ENCODE measurements at regions not wholly inside any gene's neighbourhood (a gene's known extent, or its start where the extent isn't known, plus 50 kb on each side); places are given as distances from the start of the nearest gene placed in this dataset.
"Not testable (repeated sequence)": the region's sequence is repeated elsewhere in the genome, so short reads cannot be mapped to it uniquely, and the experiment has no call there.

DNA sequence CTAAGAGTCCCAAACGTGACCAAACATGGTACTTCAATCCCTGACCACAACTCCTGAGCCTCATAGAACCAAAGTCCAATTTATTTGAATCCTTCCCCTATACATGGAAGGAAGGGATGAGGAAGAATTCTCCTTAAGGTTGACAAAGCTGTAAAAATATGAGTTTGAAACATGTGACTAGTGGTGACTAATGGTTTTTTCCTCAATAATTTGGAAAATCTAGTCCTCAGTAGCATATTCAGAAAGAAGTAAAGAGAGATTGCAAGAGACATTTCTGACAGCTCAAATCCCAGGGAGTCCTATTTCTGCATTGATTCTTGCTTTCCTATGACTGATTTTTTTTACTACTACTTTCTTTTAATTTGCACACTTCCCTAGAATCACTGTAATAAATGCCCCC, 443.7 kb downstream of the FRK start:
- DNase-seq, result no peak

- no peak for DNase-seq
These were observed 447.2 kb downstream of the FRK start for GRCh38 chr6:115613488-115613887.

DNA sequence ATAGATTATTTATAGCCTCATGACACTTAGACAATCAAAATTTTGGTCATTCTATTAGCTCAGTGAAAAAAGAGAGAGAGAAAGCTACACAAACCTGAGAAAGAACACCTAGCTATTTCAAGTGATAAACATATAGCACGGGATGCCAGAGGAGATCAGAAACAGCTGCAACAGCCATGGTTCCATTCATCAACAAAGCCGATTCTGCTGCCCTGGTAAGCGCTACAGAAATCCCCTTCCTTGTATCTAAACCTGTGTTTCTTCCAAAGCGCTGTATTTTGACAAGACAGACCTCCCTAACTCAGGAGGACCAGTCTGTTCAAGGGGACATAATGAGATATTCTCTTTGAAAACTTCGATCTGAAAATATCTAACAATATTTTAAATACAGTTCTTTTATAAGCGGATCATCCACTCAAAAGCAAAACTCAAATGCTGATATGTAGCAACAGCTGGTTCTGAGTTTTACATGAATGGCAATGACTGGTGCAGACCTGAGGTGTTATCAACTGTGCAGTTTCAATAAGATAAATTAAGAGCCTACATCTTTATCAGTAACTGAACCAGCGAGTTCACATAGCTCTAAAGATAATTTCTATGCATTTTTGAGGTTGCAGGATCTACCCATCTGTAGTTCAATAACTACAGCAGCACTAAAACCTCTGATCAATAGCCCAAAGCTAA, 447.8 kb downstream of the FRK start:
- DNase-seq, result no peak

- DNase-seq, result no peak
These were observed 448.5 kb downstream of the FRK start for GRCh38 chr6:115612216-115612615.

DNA sequence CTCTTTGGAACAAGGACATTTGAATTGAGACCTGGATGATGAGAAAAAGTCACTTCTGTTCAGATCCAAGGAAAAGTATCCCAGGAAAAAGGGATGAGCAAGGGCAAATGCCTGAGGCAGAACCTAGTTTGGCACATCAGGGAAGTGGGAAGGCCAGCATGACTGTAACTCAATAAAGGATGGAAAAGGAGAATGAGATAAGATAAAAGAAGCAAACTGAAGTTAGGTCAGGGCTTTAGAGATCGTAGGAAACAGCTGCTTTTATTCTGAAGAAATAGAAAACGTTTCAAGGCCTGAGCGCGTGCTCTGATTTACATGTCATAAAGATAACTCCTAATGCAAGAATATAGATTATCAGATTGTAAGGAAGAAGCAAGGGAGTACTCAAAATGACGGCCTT, 450.0 kb downstream of the FRK start:
- no peak for DNase-seq

- no peak for DNase-seq
These were observed 451.6 kb downstream of the FRK start for GRCh38 chr6:115609111-115609510.

- no peak for DNase-seq
These were observed 458.2 kb downstream of the FRK start for GRCh38 chr6:115602466-115602865.

DNA sequence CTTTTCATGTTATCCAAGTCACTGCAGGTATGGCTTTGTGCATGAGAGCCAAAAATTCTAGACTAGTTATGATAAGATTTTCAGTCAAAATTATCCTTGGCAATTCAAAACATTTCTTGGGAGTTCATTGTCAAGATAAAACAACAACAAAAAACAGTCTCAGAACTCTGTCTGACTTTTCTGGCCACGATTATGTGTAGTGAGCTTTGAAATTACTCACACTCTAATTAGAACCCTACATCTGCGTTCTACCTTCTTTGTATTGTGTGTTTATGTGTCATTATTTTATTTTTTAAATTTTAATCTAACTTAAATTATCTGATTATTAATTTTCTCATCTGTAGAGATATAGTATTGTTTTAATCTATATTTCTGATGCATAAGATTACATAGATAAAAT, 459.2 kb downstream of the FRK start:
- DNase-seq, result no peak

DNA sequence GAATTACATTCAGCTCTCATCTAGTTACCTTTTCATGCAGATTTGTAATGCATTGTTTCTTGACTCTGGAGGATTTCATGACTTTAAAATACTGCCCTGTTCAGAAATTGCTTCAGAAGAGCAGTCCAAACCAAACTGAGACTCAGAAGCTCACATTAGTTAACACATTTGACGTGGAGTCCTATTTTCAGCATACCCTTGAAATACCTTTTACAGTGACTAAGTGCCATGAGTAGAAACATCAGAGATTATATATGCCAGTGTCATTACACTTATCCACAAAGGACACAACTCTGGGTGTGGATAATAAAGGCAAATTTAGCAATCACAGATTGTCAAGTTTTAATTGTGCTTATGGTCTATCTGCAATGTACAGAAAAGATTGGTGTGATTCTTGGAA, 459.6 kb downstream of the FRK start:
- no peak for DNase-seq

- no peak for DNase-seq
These were observed 465.8 kb downstream of the FRK start for GRCh38 chr6:115594891-115595290.

DNA sequence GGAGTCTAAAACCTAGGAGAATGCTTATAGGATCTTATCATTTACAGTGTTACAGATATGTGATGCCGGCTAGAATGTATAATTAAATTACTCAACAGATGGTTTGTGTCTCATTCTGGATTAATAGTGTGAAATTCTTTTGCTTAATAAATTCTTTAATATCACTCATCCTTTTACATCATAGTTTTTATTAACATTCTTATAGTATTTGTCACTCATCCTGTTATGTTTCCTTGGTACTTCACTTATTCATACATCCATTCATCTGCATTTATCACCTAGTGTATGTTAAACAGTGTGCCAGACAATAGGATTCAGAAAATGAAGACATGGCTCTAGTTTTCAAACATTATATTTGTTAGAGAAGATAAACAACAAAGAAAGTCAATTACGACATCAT, 468.7 kb downstream of the FRK start:
- DNase-seq, result no peak

GRCh38 chr6:115589072-115589471, 471.6 kb downstream of the FRK start:
- not testable (repeated sequence) for DNase-seq

DNA sequence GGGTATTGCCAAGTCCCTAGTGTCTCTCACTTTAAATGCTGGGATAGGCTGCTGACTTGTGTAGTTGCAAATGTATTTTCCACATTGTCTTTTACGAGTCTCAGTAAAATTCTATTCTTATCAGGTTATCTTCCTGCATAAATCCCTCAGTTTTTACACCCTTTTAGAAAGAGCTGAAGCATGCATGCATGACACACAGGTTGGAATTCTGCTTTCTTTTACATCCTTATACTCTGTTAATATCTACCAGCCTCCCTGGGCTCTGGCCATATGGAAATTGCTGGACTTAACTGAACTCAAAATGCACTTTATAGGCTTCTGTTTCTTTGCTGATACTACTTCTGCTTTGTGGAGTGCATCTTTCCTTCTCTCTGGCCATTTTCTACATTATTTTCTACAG, 477.4 kb downstream of the FRK start:
- DNase-seq, result no peak

- no peak for DNase-seq
These were observed 478.3 kb downstream of the FRK start for GRCh38 chr6:115582386-115582785.

- not testable (repeated sequence) for DNase-seq
These were observed 481.1 kb downstream of the FRK start for GRCh38 chr6:115579565-115579964.

- DNase-seq, result no peak
These were observed 483.4 kb downstream of the FRK start for GRCh38 chr6:115577270-115577669.

GRCh38 chr6:115575285-115575684, 485.4 kb downstream of the FRK start:
- no peak for DNase-seq

DNA sequence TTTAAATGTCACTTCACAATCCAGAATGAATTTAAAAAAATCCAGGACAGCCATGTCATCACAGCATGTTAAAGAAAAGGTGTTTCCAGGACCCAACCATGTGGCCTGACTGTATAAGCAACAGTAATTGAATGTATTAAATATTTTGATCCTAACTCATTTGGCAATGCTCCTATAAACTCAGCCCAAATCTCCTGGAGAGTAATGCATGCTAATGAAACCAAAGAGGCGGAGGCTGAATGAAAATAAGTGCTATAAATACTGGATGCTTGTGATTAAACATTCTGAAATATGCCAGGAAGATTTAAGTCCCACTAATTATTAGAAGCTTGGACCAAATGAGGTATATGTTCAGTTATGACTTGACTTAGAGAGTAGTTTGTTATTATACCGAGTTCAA, 486.8 kb downstream of the FRK start:
- no peak for DNase-seq

DNA sequence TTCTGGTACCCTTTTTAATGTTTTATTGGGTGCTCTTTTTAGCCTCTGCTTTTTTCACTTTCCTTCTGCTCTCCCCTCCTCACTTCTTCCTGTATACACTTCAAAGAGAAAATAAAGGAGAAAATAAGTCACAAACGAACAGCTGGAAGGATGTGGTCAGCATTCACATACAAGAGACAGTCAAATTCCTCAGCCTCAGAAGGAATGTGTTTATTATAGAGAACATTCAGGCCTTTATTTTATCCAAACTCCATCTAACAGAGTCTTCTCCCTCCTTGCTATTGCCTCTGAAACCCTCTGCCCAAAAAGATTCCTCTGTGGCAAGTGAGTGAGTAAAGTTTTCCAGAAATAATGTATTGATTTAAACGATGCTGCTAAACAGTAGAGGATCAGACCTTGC, 490.4 kb downstream of the FRK start:
- no peak for DNase-seq

GRCh38 chr6:115554060-115554459, 506.6 kb downstream of the FRK start:
- DNase-seq, result no peak

GRCh38 chr6:115551527-115551926, 509.2 kb downstream of the FRK start:
- no peak for DNase-seq

DNA sequence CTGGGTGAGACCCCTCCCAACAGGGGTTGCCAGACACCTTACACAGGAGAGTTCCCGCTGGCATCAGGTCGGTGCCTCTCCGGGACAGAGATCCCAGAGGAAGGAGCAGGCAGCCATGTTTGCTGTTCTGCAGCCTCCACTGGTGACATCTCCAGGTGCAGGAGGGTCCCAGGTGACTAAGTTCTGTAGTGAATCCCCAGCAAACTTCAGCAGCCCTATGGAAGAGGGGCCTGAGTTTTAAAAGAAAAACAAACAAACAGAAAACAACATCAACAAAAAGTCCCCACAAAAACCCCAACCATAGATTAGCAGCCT, 515.1 kb downstream of the FRK start:
- no peak for DNase-seq

DNA sequence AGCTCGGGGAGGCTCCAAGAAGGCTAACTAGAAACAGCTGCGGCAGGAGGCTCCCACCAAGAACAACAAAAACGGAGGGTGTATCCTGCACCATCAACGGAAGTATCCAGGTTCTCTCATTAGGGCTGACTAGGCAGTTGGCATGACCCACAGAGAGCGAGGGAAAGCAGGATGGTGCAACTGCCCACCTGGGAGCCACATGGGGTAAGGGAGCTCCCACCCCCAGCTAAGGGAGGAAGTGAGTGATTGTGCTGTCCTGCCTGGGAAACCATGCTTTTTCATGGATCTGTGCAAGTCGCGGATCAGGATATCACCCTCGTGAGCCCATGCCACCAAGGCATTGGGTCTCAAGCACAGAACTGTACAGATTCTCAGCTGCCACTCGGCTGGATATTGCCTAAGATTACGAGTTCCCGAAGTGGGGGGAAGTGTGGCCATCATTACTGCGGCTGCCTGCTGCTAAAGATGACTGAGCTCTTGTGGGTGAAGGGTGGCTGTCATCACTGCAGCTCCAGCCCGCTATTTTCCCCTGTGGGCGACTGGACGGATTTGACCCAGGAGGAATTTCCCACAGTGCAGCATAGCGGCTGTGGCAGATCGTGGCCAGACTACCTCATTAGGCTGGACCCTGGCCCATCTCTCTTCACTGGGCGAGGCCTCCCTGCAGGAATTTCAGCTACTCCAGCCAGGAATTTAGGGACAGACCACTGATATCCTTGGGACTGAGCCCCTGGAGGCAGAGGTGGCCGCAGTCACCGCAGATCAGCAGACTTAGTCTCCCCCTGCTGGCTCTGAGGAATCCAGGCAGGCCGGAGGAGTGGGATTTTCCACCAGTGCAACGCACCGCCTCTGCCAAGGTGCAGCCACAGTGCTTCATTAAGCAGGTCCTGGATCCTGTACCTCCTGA, 515.7 kb downstream of the FRK start:
- DNase-seq, result no peak

GRCh38 chr6:115540077-115540869, 520.4 kb downstream of the FRK start:
- DNase-seq, result no peak

All from activated CD4-positive, alpha-beta T cell treated with anti-CD3 and anti-CD28 coated beads, Interleukin-2, amount 50 U/mL, for 16 hours (primary cell).